ENCODE measurements at regions not wholly inside any gene's neighbourhood (a gene's known extent, or its start where the extent isn't known, plus 50 kb on each side); places are given as distances from the start of the nearest gene placed in this dataset.

GRCh38 chr18:37684183-37684582 lies 118.6 kb upstream of the CELF4 start:
- Histone ChIP-seq H3K9ac (ENCODE audit: extremely low read depth, low read length, poor library complexity, severe bottlenecking) (no peak overlapping the region), H3K9me3 (ENCODE audit: control insufficient read depth, low read length) (no peaks in the 10 kb centered on the region), H3K27me3 (ENCODE audit: control insufficient read depth, insufficient read depth, low read length, poor library complexity, severe bottlenecking) (no peaks in the 10 kb centered on the region), H3K36me3 (ENCODE audit: control insufficient read depth, insufficient read depth, low read length) (no peaks in the 10 kb centered on the region), H3K27ac (ENCODE audit: low read depth, low read length) (no peak overlapping the region), H3K4me1 (ENCODE audit: control insufficient read depth, insufficient read depth, low read length) (no peaks in the 10 kb centered on the region), H3K4me3 (ENCODE audit: low read length) (no peak overlapping the region)
- WGBS, 2 experiments (ENCODE audit: insufficient coverage in 1 of 2, insufficient read length in 1 of 2) = 90 to 100% methylated on average over 2 to 5 of the region's 5 CpGs
- H3K27me3 Mint-ChIP-seq (ENCODE audit: insufficient read depth) = peaks cover 23% of the 10 kb centered on the region
- H3K27ac Mint-ChIP-seq = no peak overlapping the region
- no peaks in the 10 kb centered on the region for H3K4me1 Mint-ChIP-seq
- no peaks in the 10 kb centered on the region for H3K36me3 Mint-ChIP-seq (ENCODE audit: low read depth)
- DNase-seq = no peak
- TF ChIP-seq CTCF (conservative IDR thresholded peaks at IDR 0.05) = no peak
- H3K9me3 Mint-ChIP-seq = no peaks in the 10 kb centered on the region
- no peak overlapping the region for H3K4me3 Mint-ChIP-seq

- Mint-ChIP-seq H3K36me3 (ENCODE audit: low read depth) (no peaks in the 10 kb centered on the region), H3K27me3 (ENCODE audit: insufficient read depth) (peaks cover 19% of the 10 kb centered on the region), H3K27ac (no peak overlapping the region), H3K9me3 (peaks cover 3% of the 10 kb centered on the region), H3K4me1 (no peaks in the 10 kb centered on the region), H3K4me3 (no peak overlapping the region)
- no peak for DNase-seq
- peaks cover 3% of the 10 kb centered on the region for H3K9me3 ChIP-seq (ENCODE audit: control insufficient read depth, low read length)
- no peak overlapping the region for H3K4me3 ChIP-seq (ENCODE audit: low read length)
- no peaks in the 10 kb centered on the region for H3K27me3 ChIP-seq (ENCODE audit: control insufficient read depth, insufficient read depth, low read length, poor library complexity, severe bottlenecking)
- no peak for TF ChIP-seq CTCF (conservative IDR thresholded peaks at IDR 0.05)
- no peak overlapping the region for H3K9ac ChIP-seq (ENCODE audit: extremely low read depth, low read length, poor library complexity, severe bottlenecking)
- WGBS, 2 experiments (ENCODE audit: insufficient coverage in 1 of 2, insufficient read length in 1 of 2) = 75 to 87% methylated on average over 3 of the region's 3 CpGs
- no peak overlapping the region for H3K27ac ChIP-seq (ENCODE audit: low read depth, low read length)
- no peaks in the 10 kb centered on the region for H3K36me3 ChIP-seq (ENCODE audit: control insufficient read depth, insufficient read depth, low read length)
- no peaks in the 10 kb centered on the region for H3K4me1 ChIP-seq (ENCODE audit: control insufficient read depth, insufficient read depth, low read length)
These were observed 115.3 kb upstream of the CELF4 start for GRCh38 chr18:37680911-37681310.

- H3K9me3 Mint-ChIP-seq = peaks cover 10% of the 10 kb centered on the region
These were observed 110.7 kb upstream of the CELF4 start for GRCh38 chr18:37676276-37676675.

More at GRCh38 chr18:37676276-37676675, 110.7 kb upstream of the CELF4 start:
- no peaks in the 10 kb centered on the region for H3K4me1 ChIP-seq (ENCODE audit: control insufficient read depth, insufficient read depth, low read length)
- WGBS, 2 experiments (ENCODE audit: insufficient coverage in 1 of 2, insufficient read length in 1 of 2) = 100% methylated on average over 1 of the region's 1 CpG
- H3K27ac ChIP-seq (ENCODE audit: low read depth, low read length) = no peak overlapping the region
- TF ChIP-seq CTCF (conservative IDR thresholded peaks at IDR 0.05) = no peak
- H3K9ac ChIP-seq (ENCODE audit: extremely low read depth, low read length, poor library complexity, severe bottlenecking) = no peak overlapping the region
- peaks cover 11% of the 10 kb centered on the region for H3K9me3 ChIP-seq (ENCODE audit: control insufficient read depth, low read length)
- H3K27me3 Mint-ChIP-seq (ENCODE audit: insufficient read depth) = peaks cover 10% of the 10 kb centered on the region
- H3K27me3 ChIP-seq (ENCODE audit: control insufficient read depth, insufficient read depth, low read length, poor library complexity, severe bottlenecking) = no peaks in the 10 kb centered on the region
- no peak overlapping the region for H3K4me3 Mint-ChIP-seq
- no peaks in the 10 kb centered on the region for H3K36me3 Mint-ChIP-seq (ENCODE audit: low read depth)
- no peak overlapping the region for H3K27ac Mint-ChIP-seq
- no peaks in the 10 kb centered on the region for H3K36me3 ChIP-seq (ENCODE audit: control insufficient read depth, insufficient read depth, low read length)
- no peak for DNase-seq
- no peak overlapping the region for H3K4me3 ChIP-seq (ENCODE audit: low read length)
- no peaks in the 10 kb centered on the region for H3K4me1 Mint-ChIP-seq

Measured in endodermal cell (in vitro differentiated cells).